Neural progenitor cell (in vitro differentiated cells): ENCODE measurements at regions not wholly inside any gene's neighbourhood (a gene's known extent, or its start where the extent isn't known, plus 50 kb on each side); places are given as distances from the start of the nearest gene placed in this dataset.

Experiments used
- DNase-seq: peaks from one replicate; pipeline ENCODE4 v3.0.0-alpha.2; 2016; ENCODE audit warnings: low spot score
- H2AFZ ChIP-seq: fragments of 200-600 bp; sonication (generic); replicated peaks from 2 replicates; pipeline ENCODE4 v1.6.1; 2016; ENCODE audit warnings: antibody characterized with exemption
- H3F3A ChIP-seq: fragments of 200-600 bp; sonication (generic); 2 replicates; pipeline ENCODE4 v1.6.1; 2016; ENCODE audit warnings: antibody characterized with exemption, low read depth
- H3K27ac ChIP-seq: fragments of 200-600 bp; sonication (generic); 2 replicates; pipeline ENCODE4 v1.5.1; 2016; ENCODE audit warnings: mild to moderate bottlenecking
- H3K27me3 ChIP-seq: fragments of 200-600 bp; sonication (generic); 2 replicates; pipeline ENCODE4 v1.6.1; 2016; ENCODE audit warnings: mild to moderate bottlenecking, moderate library complexity
- H3K36me3 ChIP-seq: fragments of 200-600 bp; sonication (generic); 2 replicates; pipeline ENCODE4 v1.5.1; 2016
- H3K4me1 ChIP-seq: fragments of 200-600 bp; sonication (generic); 2 replicates; pipeline ENCODE4 v1.6.1; 2016; ENCODE audit warnings: mixed run types
- H3K4me2 ChIP-seq: fragments of 200-600 bp; sonication (generic); 2 replicates; pipeline ENCODE4 v1.6.1; 2016
- H3K4me3 ChIP-seq: fragments of 200-600 bp; sonication (generic); 2 replicates; pipeline ENCODE4 v1.5.1; 2016
- H3K79me2 ChIP-seq: fragments of 200-600 bp; sonication (generic); 2 replicates; pipeline ENCODE4 v1.6.1; 2016; ENCODE audit warnings: low read depth
- H3K9ac ChIP-seq: fragments of 200-600 bp; sonication (generic); 2 replicates; pipeline ENCODE4 v1.6.1; 2016
- H3K9me3 ChIP-seq: fragments of 200-600 bp; sonication (generic); 2 replicates; pipeline ENCODE4 v1.5.1; 2016; ENCODE audit warnings: low read depth
- H4K20me1 ChIP-seq: fragments of 200-600 bp; sonication (generic); 2 replicates; pipeline ENCODE4 v1.6.1; 2016; ENCODE audit warnings: low read depth
- H3K27ac Mint-ChIP-seq: 3 replicates; pipeline ENCODE4 v1.8.0; 2021; ENCODE audit warnings: mixed read lengths
- H3K27me3 Mint-ChIP-seq: 2 replicates; pipeline ENCODE4 v1.8.0; 2022; ENCODE audit warnings: low read depth, mild to moderate bottlenecking, inconsistent platforms, moderate library complexity, mixed read lengths; ENCODE audit not compliant: insufficient read depth
- H3K36me3 Mint-ChIP-seq: 3 replicates; pipeline ENCODE4 v1.8.0; 2021; ENCODE audit warnings: mixed read lengths
- H3K4me1 Mint-ChIP-seq: 3 replicates; pipeline ENCODE4 v1.8.0; 2021; ENCODE audit warnings: mixed read lengths
- H3K4me3 Mint-ChIP-seq: 3 replicates; pipeline ENCODE4 v1.8.0; 2021; ENCODE audit warnings: mild to moderate bottlenecking, moderate library complexity, mixed read lengths
- H3K9me3 Mint-ChIP-seq: 3 replicates; pipeline ENCODE4 v1.8.0; 2020; ENCODE audit warnings: mixed read lengths
- EZH2 ChIP-seq: fragments of 200-600 bp; sonication (generic); IDR thresholded peaks from 2 replicates; pipeline ENCODE4 v1.6.1; 2017; ENCODE audit warnings: antibody characterized with exemption, mild to moderate bottlenecking, moderate library complexity
- EZH2phosphoT487 ChIP-seq: fragments of 200-600 bp; sonication (generic); IDR thresholded peaks from 2 replicates; pipeline ENCODE4 v1.6.1; 2017; ENCODE audit warnings: antibody characterized with exemption
- TF ChIP-seq, protein P1 (sequence below): fragments of 200-600 bp; sonication (generic); IDR thresholded peaks from 2 replicates; pipeline ENCODE4 v1.5.1; 2017; ENCODE audit warnings: antibody characterized with exemption, mild to moderate bottlenecking

DNA sequence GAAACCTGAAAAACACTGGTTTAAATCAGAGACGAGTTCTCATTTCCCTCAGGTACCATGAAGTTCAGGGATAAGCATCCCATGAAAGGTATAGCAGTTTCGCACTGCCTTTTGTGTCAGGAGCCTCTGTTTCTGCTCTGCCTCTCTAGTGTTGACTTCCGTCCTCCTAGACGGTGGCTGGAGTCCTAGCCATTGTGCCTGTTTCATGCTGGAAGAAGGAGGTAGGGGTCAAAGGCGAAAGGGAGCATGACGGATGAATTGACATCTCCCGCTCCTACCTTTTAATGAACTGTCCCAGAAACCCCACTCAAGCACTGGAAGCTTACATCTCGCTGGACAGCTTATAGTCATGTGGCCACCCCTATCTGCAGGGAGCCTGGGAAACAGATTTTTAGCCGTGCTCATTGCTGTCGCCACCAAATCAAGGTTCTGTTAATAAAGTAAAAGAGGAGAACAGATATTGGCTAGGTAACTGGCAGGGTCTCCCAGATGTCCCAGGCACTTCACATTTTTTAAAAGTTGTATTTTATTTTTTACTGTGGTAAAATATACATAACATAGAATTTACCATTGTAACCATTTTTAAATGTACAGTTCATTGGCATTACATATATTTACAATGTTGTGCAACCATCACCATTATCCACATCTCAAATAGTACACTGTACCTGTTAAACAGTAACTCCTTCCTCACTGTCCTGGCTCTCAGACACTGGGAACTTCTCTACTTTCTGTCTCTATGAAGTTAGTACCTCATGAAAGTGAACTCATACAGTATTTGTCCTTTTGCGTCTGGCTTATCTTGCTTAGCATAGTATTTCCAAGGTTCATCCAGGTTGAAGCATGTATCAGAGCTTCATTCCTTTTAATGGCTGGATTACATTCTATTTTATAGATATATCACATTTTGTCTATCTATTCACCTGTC lies 55.0 kb upstream of the CTLA4 start:
- Histone ChIP-seq H3K9ac (no peak overlapping the region), H3K36me3 (no peaks in the 10 kb centered on the region), H4K20me1 (no peaks in the 10 kb centered on the region), H3F3A (peaks cover 4% of the 10 kb centered on the region), H2AFZ (no peak overlapping the region), H3K4me2 (no peak overlapping the region), H3K79me2 (no peaks in the 10 kb centered on the region), H3K27ac (no peak overlapping the region), H3K4me1 (peaks cover 15% of the 10 kb centered on the region), H3K27me3 (no peaks in the 10 kb centered on the region), H3K4me3 (no peak overlapping the region), H3K9me3 (no peaks in the 10 kb centered on the region)
- H3K4me3 Mint-ChIP-seq, result no peak overlapping the region
- TF ChIP-seq EZH2phosphoT487 (no peak), EZH2 (no peak)
- TF ChIP-seq, protein P1, sequence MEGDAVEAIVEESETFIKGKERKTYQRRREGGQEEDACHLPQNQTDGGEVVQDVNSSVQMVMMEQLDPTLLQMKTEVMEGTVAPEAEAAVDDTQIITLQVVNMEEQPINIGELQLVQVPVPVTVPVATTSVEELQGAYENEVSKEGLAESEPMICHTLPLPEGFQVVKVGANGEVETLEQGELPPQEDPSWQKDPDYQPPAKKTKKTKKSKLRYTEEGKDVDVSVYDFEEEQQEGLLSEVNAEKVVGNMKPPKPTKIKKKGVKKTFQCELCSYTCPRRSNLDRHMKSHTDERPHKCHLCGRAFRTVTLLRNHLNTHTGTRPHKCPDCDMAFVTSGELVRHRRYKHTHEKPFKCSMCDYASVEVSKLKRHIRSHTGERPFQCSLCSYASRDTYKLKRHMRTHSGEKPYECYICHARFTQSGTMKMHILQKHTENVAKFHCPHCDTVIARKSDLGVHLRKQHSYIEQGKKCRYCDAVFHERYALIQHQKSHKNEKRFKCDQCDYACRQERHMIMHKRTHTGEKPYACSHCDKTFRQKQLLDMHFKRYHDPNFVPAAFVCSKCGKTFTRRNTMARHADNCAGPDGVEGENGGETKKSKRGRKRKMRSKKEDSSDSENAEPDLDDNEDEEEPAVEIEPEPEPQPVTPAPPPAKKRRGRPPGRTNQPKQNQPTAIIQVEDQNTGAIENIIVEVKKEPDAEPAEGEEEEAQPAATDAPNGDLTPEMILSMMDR, result no peak
- H3K9me3 Mint-ChIP-seq, result no peaks in the 10 kb centered on the region
- no peak overlapping the region for H3K27ac Mint-ChIP-seq
- no peaks in the 10 kb centered on the region for H3K36me3 Mint-ChIP-seq
- DNase-seq, result no peak
- peaks cover 45% of the 10 kb centered on the region for H3K4me1 Mint-ChIP-seq
- peaks cover 2% of the 10 kb centered on the region for H3K27me3 Mint-ChIP-seq

DNA sequence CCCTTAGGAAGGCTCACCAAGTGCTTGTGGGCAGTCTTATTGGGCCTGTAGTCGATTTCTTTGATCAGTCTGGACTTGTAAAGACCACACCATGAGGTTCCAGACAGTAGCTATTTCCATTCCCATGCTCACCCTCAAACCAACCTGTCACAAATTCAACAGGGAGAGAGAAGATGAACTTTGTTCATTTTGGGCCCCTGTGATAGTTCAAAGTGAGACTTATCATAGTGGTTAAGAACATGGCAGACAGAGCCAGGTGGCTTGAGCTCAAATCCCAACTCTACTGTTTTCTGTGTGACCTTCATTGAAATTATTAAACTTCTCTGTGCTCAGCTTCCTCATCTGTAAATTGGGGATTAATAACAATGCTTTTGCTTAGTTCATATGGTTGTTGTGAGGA lies 53.9 kb upstream of the CTLA4 start:
- no peaks in the 10 kb centered on the region for H3K27me3 ChIP-seq
- Mint-ChIP-seq H3K36me3 (no peaks in the 10 kb centered on the region), H3K27me3 (peaks cover 2% of the 10 kb centered on the region), H3K4me3 (no peak overlapping the region), H3K9me3 (no peaks in the 10 kb centered on the region), H3K27ac (no peak overlapping the region), H3K4me1 (peaks cover 35% of the 10 kb centered on the region)
- no peak overlapping the region for H3K9ac ChIP-seq
- no peaks in the 10 kb centered on the region for H4K20me1 ChIP-seq
- no peaks in the 10 kb centered on the region for H3K36me3 ChIP-seq
- TF ChIP-seq EZH2, result no peak
- TF ChIP-seq, protein P1, result no peak
- TF ChIP-seq EZH2phosphoT487, result no peak
- no peak for DNase-seq
- no peak overlapping the region for H2AFZ ChIP-seq
- H3K4me1 ChIP-seq, result peaks cover 5% of the 10 kb centered on the region
- no peaks in the 10 kb centered on the region for H3K79me2 ChIP-seq
- H3K4me3 ChIP-seq, result no peak overlapping the region
- no peaks in the 10 kb centered on the region for H3K9me3 ChIP-seq
- H3F3A ChIP-seq, result no peaks in the 10 kb centered on the region
- no peak overlapping the region for H3K4me2 ChIP-seq
- H3K27ac ChIP-seq, result no peak overlapping the region

DNA sequence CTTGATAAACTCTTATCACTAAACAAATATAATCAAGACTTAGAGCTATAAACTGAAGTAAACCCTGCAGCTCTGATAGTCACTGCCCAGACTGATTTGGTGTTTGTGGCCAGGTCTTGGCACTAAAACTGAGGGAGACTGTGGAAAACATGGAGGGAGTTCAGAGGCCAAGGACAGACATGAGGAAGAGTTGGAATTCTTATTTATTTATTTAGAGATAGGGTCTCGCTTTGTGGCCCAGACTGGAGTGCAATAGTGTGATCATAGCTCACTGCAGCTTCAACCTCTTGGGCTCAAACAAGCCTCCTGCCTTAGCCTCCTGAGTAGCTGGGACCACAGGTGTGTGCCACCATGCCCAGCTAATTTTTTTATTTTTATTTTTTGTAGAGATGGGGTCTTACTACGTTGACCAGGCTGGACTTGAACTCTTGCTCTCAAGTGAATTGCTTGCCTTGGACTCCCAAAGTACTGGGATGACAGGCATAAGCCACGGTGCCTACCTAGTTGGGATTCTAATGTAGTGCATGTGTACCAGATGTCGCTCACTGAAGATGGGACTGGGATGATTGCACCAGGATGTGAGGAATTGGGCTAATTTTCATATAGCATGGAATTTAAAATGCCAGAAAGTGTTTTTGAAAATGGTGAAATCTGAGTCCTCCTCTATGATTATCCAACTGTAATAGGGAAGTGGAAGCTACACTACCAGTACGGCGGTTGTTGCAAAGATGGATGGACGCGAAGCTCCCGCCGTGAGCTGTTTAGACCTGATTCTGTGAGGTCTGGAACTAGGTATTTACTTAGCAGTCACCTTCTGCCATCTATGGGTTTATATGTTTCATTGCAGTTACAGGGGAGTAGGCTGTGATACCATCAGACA lies 52.7 kb upstream of the CTLA4 start:
- H3K4me3 ChIP-seq, result no peak overlapping the region
- peaks cover 29% of the 10 kb centered on the region for H3K4me1 Mint-ChIP-seq
- H3K36me3 ChIP-seq, result no peaks in the 10 kb centered on the region
- no peaks in the 10 kb centered on the region for H3K79me2 ChIP-seq
- DNase-seq, result peak; percentile 85
- peaks cover 2% of the 10 kb centered on the region for H3K27me3 Mint-ChIP-seq
- peak overlapping the region; percentile 65 for H2AFZ ChIP-seq
- H3K27ac ChIP-seq, result no peak overlapping the region
- no peak overlapping the region for H3K4me3 Mint-ChIP-seq
- H3F3A ChIP-seq, result no peaks in the 10 kb centered on the region
- H3K36me3 Mint-ChIP-seq, result no peaks in the 10 kb centered on the region
- no peak overlapping the region for H3K9ac ChIP-seq
- H4K20me1 ChIP-seq, result no peaks in the 10 kb centered on the region
- H3K27ac Mint-ChIP-seq, result no peak overlapping the region
- H3K4me2 ChIP-seq, result no peak overlapping the region
- H3K4me1 ChIP-seq, result no peaks in the 10 kb centered on the region
- H3K27me3 ChIP-seq, result no peaks in the 10 kb centered on the region
- no peaks in the 10 kb centered on the region for H3K9me3 Mint-ChIP-seq
- TF ChIP-seq EZH2phosphoT487 (no peak), EZH2 (no peak)
- TF ChIP-seq, protein P1, result peak; percentile 79
- no peaks in the 10 kb centered on the region for H3K9me3 ChIP-seq
